Mesenchymal stem cell (in vitro differentiated cells and primary cell): ENCODE measurements at regions not wholly inside any gene's neighbourhood (a gene's known extent, or its start where the extent isn't known, plus 50 kb on each side); places are given as distances from the start of the nearest gene placed in this dataset.

ENCODE experiments used
- DNase-seq: peaks from one replicate; pipeline ENCODE4 v3.0.0-alpha.2; 2013
- H2AFZ ChIP-seq: one replicate; pipeline ENCODE4 v1.6.1; 2013; ENCODE audit warnings: low read depth, mild to moderate bottlenecking, control low read depth, inconsistent platforms, low read length, moderate library complexity
- H2AK5ac ChIP-seq: 2 replicates; pipeline ENCODE4 v1.6.1; 2013; ENCODE audit warnings: low read length, moderate library complexity, mild to moderate bottlenecking, inconsistent platforms; ENCODE audit not compliant: severe bottlenecking
- H2BK120ac ChIP-seq: one replicate; pipeline ENCODE4 v1.6.1; 2013; ENCODE audit warnings: low read depth, mild to moderate bottlenecking, inconsistent platforms, low read length, moderate library complexity
- H2BK12ac ChIP-seq, 2 experiments: one replicate each; pipeline ENCODE4 v1.6.1; 2013; ENCODE audit warnings: inconsistent platforms in 2 of 2, low read length in 2 of 2, mild to moderate bottlenecking in 2 of 2, moderate library complexity in 2 of 2, control low read depth in 1 of 2
- H2BK15ac ChIP-seq: one replicate; pipeline ENCODE4 v1.6.1; 2013; ENCODE audit warnings: mild to moderate bottlenecking, low read depth, inconsistent platforms; ENCODE audit not compliant: poor library complexity, severe bottlenecking
- H2BK5ac ChIP-seq: 2 replicates; pipeline ENCODE4 v1.6.1; 2013; ENCODE audit warnings: low read depth, mild to moderate bottlenecking, low read length, control low read depth, inconsistent platforms; ENCODE audit not compliant: poor library complexity, severe bottlenecking
- H3K14ac ChIP-seq, 2 experiments: one replicate each; pipeline ENCODE4 v1.6.1; 2013; ENCODE audit warnings: inconsistent platforms in 2 of 2, low read length in 2 of 2, control low read depth in 1 of 2, mild to moderate bottlenecking in 1 of 2, moderate library complexity in 1 of 2
- H3K18ac ChIP-seq, 2 experiments: one replicate each; pipeline ENCODE4 v1.6.1; 2013; ENCODE audit warnings: inconsistent platforms in 2 of 2, low read length in 2 of 2, control low read depth in 1 of 2, low read depth in 1 of 2, mild to moderate bottlenecking in 1 of 2
- H3K23ac ChIP-seq, 2 experiments: one replicate each; pipeline ENCODE4 v1.6.1; 2013; ENCODE audit warnings: inconsistent platforms in 2 of 2, low read length in 2 of 2, mild to moderate bottlenecking in 2 of 2, moderate library complexity in 2 of 2, control low read depth in 1 of 2
- H3K27ac ChIP-seq: 2 replicates; pipeline ENCODE4 v1.5.1; 2013; ENCODE audit warnings: mild to moderate bottlenecking, moderate library complexity, low read length, control low read depth, inconsistent platforms; ENCODE audit not compliant: poor library complexity, severe bottlenecking
- H3K27me3 ChIP-seq, 2 experiments: 2 replicates each; pipeline versions ENCODE4 v1.6.1 to v1.7.0; 2013; ENCODE audit warnings: low read length in 2 of 2, mild to moderate bottlenecking in 2 of 2, moderate library complexity in 2 of 2, control low read depth in 1 of 2, inconsistent platforms in 1 of 2; ENCODE audit not compliant: control insufficient read depth in 1 of 2, insufficient read depth in 1 of 2
- H3K36me3 ChIP-seq, 2 experiments: 2 replicates each; pipeline versions ENCODE4 v1.6.1 to v1.7.0; 2013; ENCODE audit warnings: low read length in 2 of 2, control low read depth in 1 of 2, inconsistent platforms in 1 of 2, low read depth in 1 of 2, mild to moderate bottlenecking in 1 of 2; ENCODE audit not compliant: insufficient read depth in 2 of 2, control insufficient read depth in 1 of 2
- H3K4ac ChIP-seq, 2 experiments: one replicate each; pipeline ENCODE4 v1.6.1; 2013; ENCODE audit warnings: inconsistent platforms in 2 of 2, low read length in 2 of 2, mild to moderate bottlenecking in 2 of 2, moderate library complexity in 2 of 2, control low read depth in 1 of 2, low read depth in 1 of 2
- H3K4me1 ChIP-seq: 2 replicates; pipeline ENCODE4 v1.6.1; 2013; ENCODE audit warnings: low read depth, low read length, control low read depth; ENCODE audit not compliant: control insufficient read depth, insufficient read depth
- H3K4me2 ChIP-seq: 2 replicates; pipeline ENCODE4 v1.6.1; 2013; ENCODE audit warnings: low read length, mild to moderate bottlenecking, inconsistent platforms; ENCODE audit not compliant: poor library complexity, severe bottlenecking
- H3K4me3 ChIP-seq, 2 experiments: 2 replicates each; pipeline versions ENCODE4 v1.5.1 to v1.7.0; 2013; ENCODE audit warnings: low read length in 2 of 2, mild to moderate bottlenecking in 2 of 2, control low read depth in 1 of 2, low read depth in 1 of 2; ENCODE audit not compliant: insufficient read depth in 1 of 2
- H3K79me1 ChIP-seq: replicated peaks from 2 replicates; pipeline ENCODE4 v1.6.1; 2013; ENCODE audit warnings: mild to moderate bottlenecking, control low read depth, low read length, inconsistent platforms; ENCODE audit not compliant: poor library complexity, severe bottlenecking
- H3K9ac ChIP-seq: 2 replicates; pipeline ENCODE4 v1.7.0; 2013; ENCODE audit warnings: mild to moderate bottlenecking, low read length, moderate library complexity
- H3K9me3 ChIP-seq: 2 replicates; pipeline ENCODE4 v1.7.0; 2013; ENCODE audit warnings: mild to moderate bottlenecking, low read length; ENCODE audit not compliant: control insufficient read depth
- H4K8ac ChIP-seq: one replicate; pipeline ENCODE4 v1.6.1; 2013; ENCODE audit warnings: inconsistent platforms, mild to moderate bottlenecking, low read length, moderate library complexity
- H4K91ac ChIP-seq: one replicate; pipeline ENCODE4 v1.6.1; 2013; ENCODE audit warnings: mild to moderate bottlenecking, low read length, inconsistent platforms
- WGBS: methylation state at CpG from one replicate; pipeline ENCODE4 v1.1.7; 2013; ENCODE audit warnings: mixed read lengths; 5-methylcytosine and 5-hydroxymethylcytosine counted together

DNA sequence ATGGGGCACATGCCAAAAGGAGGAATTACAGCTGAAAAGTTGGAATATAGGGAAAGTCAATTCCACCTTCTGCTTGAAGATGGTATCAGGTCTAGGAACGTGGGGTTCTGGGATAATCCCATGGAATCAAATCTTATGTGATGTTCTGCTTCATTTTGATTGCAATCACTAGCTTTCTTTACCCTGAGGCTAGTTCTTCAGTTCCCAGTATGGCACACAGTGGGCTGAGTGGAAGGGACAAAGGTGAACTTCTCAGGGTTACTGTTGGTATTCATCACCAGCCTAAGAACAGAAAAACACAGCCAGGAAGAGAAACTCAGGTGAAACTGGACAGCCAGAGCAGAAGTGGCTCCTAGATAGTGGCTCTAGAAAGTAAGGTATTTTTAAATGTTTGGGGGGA is 117.8 kb downstream of the TNFSF18 start:
- peak overlapping the region; percentile 96 to 98 for H2BK12ac ChIP-seq
- H3K9me3 ChIP-seq: no peaks in the 10 kb centered on the region
- no peaks in the 10 kb centered on the region for H3K36me3 ChIP-seq
- peak overlapping the region; percentile 96 for H3K27ac ChIP-seq
- no peak for DNase-seq
- H2AFZ ChIP-seq: no peak overlapping the region
- H3K79me1 ChIP-seq: no peaks in the 10 kb centered on the region
- peak overlapping the region; percentile 94 for H2AK5ac ChIP-seq
- H3K4me2 ChIP-seq: no peak overlapping the region
- peak overlapping the region; percentile 21 to 98 for H3K18ac ChIP-seq
- no CpG with 5 or more reads among the region's 1 CpG for WGBS
- H3K27me3 ChIP-seq: no peaks in the 10 kb centered on the region
- H3K14ac ChIP-seq: no peak overlapping the region
- peaks cover 3% of the 10 kb centered on the region for H3K4me1 ChIP-seq
- no peak overlapping the region for H2BK5ac ChIP-seq
- H4K8ac ChIP-seq: peak overlapping the region; percentile 52
- H3K23ac ChIP-seq: no peak overlapping the region
- peak overlapping the region; percentile 77 to 94 for H3K4ac ChIP-seq
- H3K9ac ChIP-seq: no peak overlapping the region
- no peak overlapping the region for H2BK15ac ChIP-seq
- H3K4me3 ChIP-seq: no peak overlapping the region
- H2BK120ac ChIP-seq: peak overlapping the region; percentile 64
- peak overlapping the region; percentile 97 for H4K91ac ChIP-seq

DNA sequence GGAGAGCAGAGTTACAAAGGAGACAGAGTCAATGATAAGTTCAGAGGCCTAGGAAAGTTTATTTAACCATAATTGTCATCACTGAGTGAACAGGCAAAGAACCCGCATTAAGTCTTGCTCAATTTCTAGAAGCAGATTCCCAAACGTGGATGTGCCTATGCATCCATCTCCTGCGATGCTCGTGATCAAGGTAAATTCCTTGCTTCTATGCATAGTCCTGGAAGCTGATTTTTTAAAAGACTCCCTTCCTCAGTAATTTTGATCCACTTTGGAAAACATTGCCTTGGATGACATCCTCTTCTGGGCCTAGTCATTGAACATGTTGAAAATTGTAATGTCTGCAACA is 116.4 kb downstream of the TNFSF18 start:
- no peak overlapping the region for H2BK120ac ChIP-seq
- H4K8ac ChIP-seq: no peak overlapping the region
- no peak overlapping the region for H3K4me3 ChIP-seq
- H3K14ac ChIP-seq: no peak overlapping the region
- no peak overlapping the region for H3K23ac ChIP-seq
- H3K4me2 ChIP-seq: no peak overlapping the region
- H3K18ac ChIP-seq: no peak overlapping the region
- H3K4ac ChIP-seq: peak overlapping the region in 1 of 2 experiments; percentile 20
- peak overlapping the region; percentile 36 for H2BK5ac ChIP-seq
- no peak overlapping the region for H2BK15ac ChIP-seq
- no peaks in the 10 kb centered on the region for H3K79me1 ChIP-seq
- WGBS: 1% methylated on average over 4 of the region's 4 CpGs
- H3K9me3 ChIP-seq: no peaks in the 10 kb centered on the region
- H4K91ac ChIP-seq: no peak overlapping the region
- no peak overlapping the region for H2AFZ ChIP-seq
- no peaks in the 10 kb centered on the region for H3K27me3 ChIP-seq
- DNase-seq: no peak
- peak overlapping the region; percentile 96 for H3K27ac ChIP-seq
- H3K9ac ChIP-seq: peak overlapping the region; percentile 57
- peaks cover 4% of the 10 kb centered on the region for H3K4me1 ChIP-seq
- H2BK12ac ChIP-seq: no peak overlapping the region
- no peak overlapping the region for H2AK5ac ChIP-seq
- H3K36me3 ChIP-seq: no peaks in the 10 kb centered on the region

DNA sequence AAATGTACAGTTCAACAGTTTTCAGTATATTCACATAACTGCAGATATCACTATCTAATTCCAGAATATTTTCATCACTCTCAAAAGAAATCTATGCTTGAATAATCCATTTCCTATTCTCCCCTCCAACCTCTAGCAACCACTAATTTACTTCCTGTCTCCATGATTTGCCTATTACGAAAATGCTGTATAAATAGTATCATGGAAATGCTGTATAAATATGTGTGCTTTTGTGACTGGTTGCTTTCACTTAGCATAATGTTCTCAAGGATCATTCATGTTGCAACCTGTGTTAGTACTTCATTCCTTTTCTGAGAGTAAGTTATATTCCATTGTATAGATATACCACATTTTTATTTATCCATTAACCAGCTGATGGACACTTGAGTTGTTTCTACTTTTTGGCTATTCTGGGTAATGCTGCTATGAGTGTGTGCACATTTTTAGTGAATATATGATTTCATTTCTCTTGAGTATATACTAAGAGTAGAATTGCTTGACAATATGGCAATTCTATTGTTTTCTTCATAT is 115.6 kb downstream of the TNFSF18 start:
- no CpG with 5 or more reads among the region's 1 CpG for WGBS
- Histone ChIP-seq H3K14ac (no peak overlapping the region), H2BK12ac (no peak overlapping the region), H3K36me3 (no peaks in the 10 kb centered on the region), H2AFZ (no peak overlapping the region), H3K4ac (no peak overlapping the region), H3K4me2 (no peak overlapping the region), H3K23ac (no peak overlapping the region), H3K9ac (no peak overlapping the region), H4K91ac (no peak overlapping the region), H3K79me1 (no peaks in the 10 kb centered on the region), H2AK5ac (no peak overlapping the region), H2BK120ac (no peak overlapping the region), H2BK15ac (no peak overlapping the region), H3K18ac (no peak overlapping the region), H3K4me3 (no peak overlapping the region), H4K8ac (no peak overlapping the region), H3K27ac (no peak overlapping the region), H3K27me3 (no peaks in the 10 kb centered on the region), H2BK5ac (no peak overlapping the region), H3K9me3 (no peaks in the 10 kb centered on the region), H3K4me1 (peaks cover 6% of the 10 kb centered on the region)
- DNase-seq: peak; percentile 84

DNA sequence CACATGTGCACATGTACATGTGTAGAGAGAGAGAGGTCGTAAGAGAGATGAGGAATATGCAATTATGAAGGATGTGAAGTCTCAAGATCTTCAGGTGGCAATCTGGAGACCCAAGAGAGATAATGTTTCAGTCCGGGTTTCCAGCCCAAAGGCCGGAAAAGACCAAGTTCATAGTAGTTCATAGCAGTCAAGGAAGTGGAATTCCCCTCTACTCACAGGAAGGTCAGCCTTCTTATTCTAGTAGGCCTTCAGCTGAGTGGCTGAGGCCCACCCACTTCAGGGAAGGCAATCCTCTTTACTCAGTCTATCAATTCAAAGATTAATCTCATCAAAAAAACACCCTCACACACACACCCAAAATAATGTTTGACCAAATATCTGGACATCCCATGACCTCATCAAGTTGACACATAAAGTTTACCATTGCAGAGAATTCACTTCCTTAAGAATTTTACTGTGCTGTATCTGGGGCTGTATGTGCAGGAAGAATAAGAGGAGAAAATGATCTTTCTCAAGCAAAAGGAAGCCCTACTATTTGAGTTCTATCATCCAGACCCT is 114.6 kb downstream of the TNFSF18 start:
- Histone ChIP-seq H4K91ac (peak overlapping the region; percentile 91), H2BK5ac (no peak overlapping the region), H4K8ac (peak overlapping the region; percentile 92), H2BK15ac (no peak overlapping the region), H3K4me1 (peaks cover 9% of the 10 kb centered on the region), H2AK5ac (peak overlapping the region; percentile 76), H2BK120ac (peak overlapping the region; percentile 93), H3K18ac (peak overlapping the region; percentile 94 to 99), H2AFZ (no peak overlapping the region), H3K36me3 (no peaks in the 10 kb centered on the region), H3K4me2 (no peak overlapping the region), H3K9me3 (no peaks in the 10 kb centered on the region), H3K23ac (no peak overlapping the region), H3K14ac (peak overlapping the region in 1 of 2 experiments; percentile 95), H3K79me1 (no peaks in the 10 kb centered on the region), H3K4me3 (no peak overlapping the region), H2BK12ac (peak overlapping the region; percentile 99), H3K27me3 (no peaks in the 10 kb centered on the region), H3K9ac (no peak overlapping the region), H3K4ac (peak overlapping the region; percentile 75 to 92), H3K27ac (no peak overlapping the region)
- WGBS: 95% methylated on average over 3 of the region's 3 CpGs
- DNase-seq: no peak
